ENCODE measurements at regions not wholly inside any gene's neighbourhood (a gene's known extent, or its start where the extent isn't known, plus 50 kb on each side); places are given as distances from the start of the nearest gene placed in this dataset.

GRCh38 chr6:105886814-105887544, 199.2 kb upstream of the PRDM1 start:
- no peak overlapping the region for H3K27ac ChIP-seq
- no peak for DNase-seq (ENCODE audit: low read depth, low spot score)

GRCh38 chr6:105886066-105886813, 199.9 kb upstream of the PRDM1 start:
- no peak for DNase-seq (ENCODE audit: low read depth, low spot score)
- no peak overlapping the region for H3K27ac ChIP-seq

- DNase-seq (ENCODE audit: low read depth, low spot score), result no peak
- no peak overlapping the region for H3K27ac ChIP-seq
These were observed 201.7 kb upstream of the PRDM1 start for GRCh38 chr6:105884426-105884825.

- no peak for DNase-seq (ENCODE audit: low read depth, low spot score)
- H3K27ac ChIP-seq, result no peak overlapping the region
These were observed 202.1 kb upstream of the PRDM1 start for GRCh38 chr6:105884011-105884410.

- no peak overlapping the region for H3K27ac ChIP-seq
- DNase-seq (ENCODE audit: low read depth, low spot score), result no peak
These were observed 203.3 kb upstream of the PRDM1 start for GRCh38 chr6:105882828-105883227.

- DNase-seq (ENCODE audit: low read depth, low spot score), result no peak
- H3K27ac ChIP-seq, result no peak overlapping the region
These were observed 203.9 kb upstream of the PRDM1 start for GRCh38 chr6:105882121-105882803.

GRCh38 chr6:105881608-105882007, 204.5 kb upstream of the PRDM1 start:
- no peak for DNase-seq (ENCODE audit: low read depth, low spot score)
- H3K27ac ChIP-seq, result no peak overlapping the region

GRCh38 chr6:105880030-105880492, 206.1 kb upstream of the PRDM1 start:
- no peak for DNase-seq (ENCODE audit: low read depth, low spot score)
- H3K27ac ChIP-seq, result peak overlapping the region; percentile 28

GRCh38 chr6:105879146-105879545, 207.0 kb upstream of the PRDM1 start:
- peak overlapping the region; percentile 28 for H3K27ac ChIP-seq
- DNase-seq (ENCODE audit: low read depth, low spot score), result peak; percentile 54

- no peak for DNase-seq (ENCODE audit: low read depth, low spot score)
- no peak overlapping the region for H3K27ac ChIP-seq
These were observed 210.0 kb upstream of the PRDM1 start for GRCh38 chr6:105875974-105876640.

GRCh38 chr6:105874835-105875626, 211.1 kb upstream of the PRDM1 start:
- no peak overlapping the region for H3K27ac ChIP-seq
- DNase-seq (ENCODE audit: low read depth, low spot score), result no peak

- no peak overlapping the region for H3K27ac ChIP-seq
- DNase-seq (ENCODE audit: low read depth, low spot score), result no peak
These were observed 212.3 kb upstream of the PRDM1 start for GRCh38 chr6:105873799-105874198.

GRCh38 chr6:105873211-105873704, 212.9 kb upstream of the PRDM1 start:
- H3K27ac ChIP-seq, result no peak overlapping the region
- no peak for DNase-seq (ENCODE audit: low read depth, low spot score)

GRCh38 chr6:105872249-105872648, 213.9 kb upstream of the PRDM1 start:
- no peak for DNase-seq (ENCODE audit: low read depth, low spot score)
- H3K27ac ChIP-seq, result no peak overlapping the region

- H3K27ac ChIP-seq, result no peak overlapping the region
- no peak for DNase-seq (ENCODE audit: low read depth, low spot score)
These were observed 214.6 kb upstream of the PRDM1 start for GRCh38 chr6:105871542-105871941.

- DNase-seq (ENCODE audit: low read depth, low spot score), result no peak
- no peak overlapping the region for H3K27ac ChIP-seq
These were observed 216.2 kb upstream of the PRDM1 start for GRCh38 chr6:105869835-105870440.

- DNase-seq (ENCODE audit: low read depth, low spot score), result no peak
- no peak overlapping the region for H3K27ac ChIP-seq
These were observed 217.2 kb upstream of the PRDM1 start for GRCh38 chr6:105868823-105869460.

GRCh38 chr6:105867821-105868220, 218.3 kb upstream of the PRDM1 start:
- DNase-seq (ENCODE audit: low read depth, low spot score), result no peak
- H3K27ac ChIP-seq, result no peak overlapping the region

GRCh38 chr6:105867277-105867676, 218.9 kb upstream of the PRDM1 start:
- H3K27ac ChIP-seq, result no peak overlapping the region
- no peak for DNase-seq (ENCODE audit: low read depth, low spot score)

All from epithelial cell of prostate (primary cell).